Stimulated activated CD4-positive, alpha-beta T cell treated with anti-CD3 and anti-CD28 coated beads, Interleukin-1b, Interleukin-23, amount 100 ng/mL, for 1 hour (primary cell): ENCODE measurements at regions not wholly inside any gene's neighbourhood (a gene's known extent, or its start where the extent isn't known, plus 50 kb on each side); places are given as distances from the start of the nearest gene placed in this dataset.
"Not testable (repeated sequence)": the region's sequence is repeated elsewhere in the genome, so short reads cannot be mapped to it uniquely, and the experiment has no call there.

Experiments
- DNase-seq, 2 donors: peaks; one replicate each; pipeline ENCODE4 v3.0.0-alpha.2; 2020; ENCODE audit warnings: low read depth in 2 of 2

DNA sequence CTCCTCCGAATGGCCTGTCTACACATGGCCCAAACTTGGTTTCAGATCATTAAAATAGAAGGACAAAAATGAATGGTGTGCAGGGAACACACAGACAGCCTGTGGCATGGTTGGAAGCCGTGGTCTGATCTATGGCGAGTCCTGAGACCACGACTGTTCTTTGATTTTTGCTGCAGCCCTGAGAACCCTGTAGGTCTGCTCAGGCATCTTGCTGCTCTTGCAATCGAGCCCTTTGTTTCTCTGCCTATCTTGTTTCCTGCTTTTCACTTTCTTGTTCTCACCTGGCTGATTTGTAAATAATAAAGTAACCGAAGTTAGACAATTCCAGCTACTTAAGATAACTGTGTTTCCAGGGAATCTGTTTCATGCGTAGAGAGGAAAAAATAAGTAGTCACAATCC is 54.1 kb upstream of the NBPF9 start:
- not testable (repeated sequence) for DNase-seq

DNA sequence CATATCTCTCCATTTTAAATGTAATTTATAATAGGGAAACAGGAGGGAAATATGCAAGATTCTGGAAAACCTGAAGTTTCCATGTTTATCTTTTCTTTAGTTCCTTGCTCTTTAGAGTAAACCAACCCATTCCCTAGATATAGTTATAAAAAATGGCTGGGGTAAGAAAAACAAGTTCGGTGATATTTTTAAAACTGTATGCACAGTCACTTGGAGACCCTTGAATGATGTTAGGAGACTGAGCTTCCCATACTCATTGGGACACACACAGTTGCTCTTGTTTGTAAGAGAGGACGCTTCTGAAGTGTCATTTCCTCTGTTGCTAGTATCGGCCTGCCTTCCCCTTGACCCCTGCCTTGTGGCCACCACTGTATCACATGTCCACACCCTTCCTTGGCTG is 55.0 kb upstream of the NBPF9 start:
- DNase-seq = not testable (repeated sequence)

DNA sequence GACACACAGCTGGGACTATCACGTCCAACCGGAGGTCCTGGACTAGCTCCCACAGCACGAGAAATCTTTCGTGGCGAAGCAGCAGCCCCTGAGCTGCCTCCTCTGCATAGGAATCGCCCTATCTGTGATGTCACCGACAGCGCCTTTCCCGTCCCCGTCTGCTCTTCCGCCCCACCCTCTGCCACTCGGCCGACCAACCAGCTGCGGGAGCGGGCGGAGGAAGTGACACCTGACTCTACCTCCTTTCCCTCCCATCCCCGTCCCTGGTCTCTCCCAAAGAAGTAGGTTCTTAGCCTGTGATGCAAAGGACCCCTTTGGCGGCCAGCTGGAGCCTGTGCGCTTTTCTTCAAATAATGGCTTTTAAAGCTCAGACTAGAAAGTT is 59.7 kb upstream of the NBPF9 start:
- not testable (repeated sequence) for DNase-seq

DNA sequence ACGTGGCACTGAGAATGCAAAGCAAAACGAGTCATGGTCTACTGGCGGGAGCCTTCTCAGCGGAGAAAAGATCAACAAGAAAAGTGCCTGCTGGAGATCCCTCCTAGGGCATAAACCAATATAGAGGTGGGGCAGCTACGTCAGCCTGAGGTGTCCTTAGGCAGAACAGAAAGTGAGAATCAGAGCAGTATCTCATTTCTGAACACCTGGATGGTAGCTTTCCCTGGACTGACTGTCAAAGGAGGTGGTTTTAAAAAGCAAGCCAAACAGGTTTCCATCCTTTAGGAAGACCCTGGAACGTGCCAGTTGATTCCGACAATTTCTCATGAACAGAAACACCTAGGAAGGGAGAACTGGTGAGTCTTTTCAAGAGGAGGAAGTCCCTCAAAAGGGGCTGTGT is 71.4 kb upstream of the NBPF9 start:
- not testable (repeated sequence) for DNase-seq

DNA sequence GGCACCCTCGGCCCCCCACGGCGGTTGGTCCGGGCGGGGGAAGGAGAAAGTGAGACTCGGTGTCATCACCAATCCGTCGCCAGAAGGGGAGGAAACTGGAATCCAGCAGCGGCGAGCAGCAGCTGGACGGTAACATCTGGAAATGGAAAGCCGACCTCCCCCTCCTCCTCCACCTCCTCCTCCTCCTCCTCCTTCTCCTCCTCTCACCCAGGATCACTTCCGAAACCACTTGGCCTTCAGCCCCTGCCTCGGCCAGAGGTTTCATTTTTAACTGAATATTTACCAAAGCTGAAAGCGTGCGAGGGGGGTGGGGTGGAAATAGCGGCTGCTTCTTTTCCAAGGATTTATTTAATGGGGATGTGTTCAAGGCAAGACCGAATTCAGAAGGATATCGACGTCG is 72.5 kb upstream of the NBPF9 start:
- not testable (repeated sequence) for DNase-seq

DNA sequence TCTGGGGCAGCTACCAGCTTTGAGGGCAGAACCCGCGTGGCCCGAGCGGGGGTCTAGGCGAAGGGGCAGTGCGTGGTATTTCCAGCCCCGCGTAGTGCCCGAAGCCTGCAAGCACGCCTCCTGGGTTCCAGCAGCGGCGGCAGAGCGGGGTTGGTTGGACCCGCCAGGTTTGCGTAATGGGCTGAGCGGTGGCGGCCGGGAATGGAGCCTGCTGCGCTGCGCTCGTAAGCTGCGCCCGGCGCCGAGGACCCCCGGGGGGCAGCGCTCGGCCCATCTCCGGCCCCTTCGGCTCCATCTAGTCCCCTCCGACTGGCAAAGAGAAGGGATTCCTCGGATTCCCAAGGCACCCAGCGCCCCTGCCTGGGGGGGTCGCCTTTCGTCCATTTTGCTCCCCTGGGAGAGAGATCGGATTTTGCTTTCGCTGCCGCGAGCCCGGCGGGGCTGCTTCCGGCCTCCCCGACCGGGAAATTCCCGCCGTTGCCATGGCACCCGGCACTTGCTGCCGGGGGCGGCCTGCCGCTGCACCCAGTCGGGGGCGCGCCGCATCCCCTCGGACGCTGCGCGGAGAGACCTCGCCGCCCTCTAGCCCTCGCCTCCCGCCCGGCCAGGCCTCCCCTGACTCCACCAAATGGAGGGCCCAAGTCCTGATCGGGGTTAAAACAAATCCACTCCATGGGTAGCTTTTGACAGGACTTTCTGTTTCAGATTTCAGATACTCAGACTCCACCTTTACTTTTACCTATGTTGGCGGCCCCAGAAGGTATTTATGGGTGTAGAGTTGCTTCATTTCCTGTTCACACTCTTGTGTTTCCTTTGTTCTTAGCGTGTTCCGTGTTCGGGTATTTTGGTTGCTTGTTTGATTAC is 73.3 kb upstream of the NBPF9 start:
- peak; percentile 15 to 42 for DNase-seq

DNA sequence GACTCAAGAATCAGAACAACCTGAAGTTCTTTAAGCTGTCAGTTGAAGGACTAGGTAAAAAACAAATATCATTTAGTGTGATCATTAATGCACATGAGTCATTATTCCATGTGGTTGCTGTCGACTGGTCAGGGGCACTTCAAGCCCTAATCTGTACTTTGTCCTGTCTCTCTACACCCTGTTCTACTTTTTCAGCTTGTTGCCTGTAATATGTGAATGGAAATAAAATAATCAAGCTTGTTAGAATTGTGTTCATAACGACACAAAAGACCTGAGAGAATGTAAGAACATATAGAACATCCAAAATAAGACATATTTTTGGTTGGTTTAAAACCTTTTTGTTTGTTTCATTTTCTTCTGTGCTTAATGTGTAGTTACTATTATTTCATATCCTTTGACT is 87.4 kb upstream of the NBPF9 start:
- not testable (repeated sequence) for DNase-seq

DNA sequence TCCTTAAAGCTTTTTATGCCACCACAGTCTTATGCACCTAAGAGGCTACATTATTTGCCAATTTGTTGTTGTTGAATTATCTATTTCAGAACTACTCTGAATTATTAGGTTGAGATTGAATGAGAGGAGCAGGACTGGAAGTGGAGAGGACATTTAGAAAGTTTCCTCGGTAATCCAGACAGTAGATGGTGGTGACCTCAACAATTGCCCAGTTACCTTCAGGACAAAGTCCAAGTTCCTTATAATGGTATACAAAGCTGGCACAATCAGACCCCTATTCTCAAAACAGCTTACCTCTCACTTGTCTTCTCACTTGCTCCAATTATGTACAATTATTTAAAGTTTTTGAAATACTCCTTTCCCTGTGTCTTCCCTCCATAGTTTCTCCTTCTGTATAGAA is 93.3 kb upstream of the NBPF9 start:
- DNase-seq = not testable (repeated sequence)

DNA sequence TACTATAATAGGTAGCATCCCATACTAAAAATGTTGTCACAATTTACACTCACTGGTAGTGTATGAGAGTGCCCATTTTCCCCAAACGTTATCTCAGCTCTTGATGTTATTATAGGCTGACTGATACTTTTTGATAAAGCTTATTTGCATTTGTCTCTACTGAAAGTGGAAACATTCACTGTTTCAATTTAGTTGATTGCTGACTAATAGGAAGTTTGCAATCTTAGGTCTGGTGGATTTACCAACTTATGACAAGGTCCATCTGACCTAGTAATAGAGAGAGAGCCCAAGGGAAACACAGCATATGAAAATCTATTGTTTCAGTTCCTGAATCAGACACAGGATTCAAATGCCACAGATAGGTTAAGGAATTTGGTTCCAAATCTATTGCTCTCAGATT is 97.2 kb upstream of the NBPF9 start:
- not testable (repeated sequence) for DNase-seq

DNA sequence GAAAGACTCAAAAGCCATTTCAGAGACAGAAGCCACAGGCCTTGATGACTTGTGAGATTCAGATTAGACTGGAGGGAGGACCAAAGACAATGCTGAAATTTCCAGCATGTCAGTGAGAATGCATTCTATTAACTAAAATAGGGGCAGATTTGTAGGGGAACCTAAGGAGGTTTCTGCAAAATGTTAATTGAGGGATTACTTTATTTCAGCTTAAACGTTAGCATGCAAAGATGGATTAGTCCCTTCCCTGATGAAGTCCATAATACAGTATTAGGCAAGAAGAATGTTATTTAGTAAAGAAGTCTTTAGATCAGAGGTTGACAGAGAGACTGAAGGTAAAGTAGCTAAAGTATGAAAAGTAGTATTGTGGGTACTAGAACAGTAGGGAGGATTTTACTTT is 98.9 kb upstream of the NBPF9 start:
- not testable (repeated sequence) for DNase-seq

DNA sequence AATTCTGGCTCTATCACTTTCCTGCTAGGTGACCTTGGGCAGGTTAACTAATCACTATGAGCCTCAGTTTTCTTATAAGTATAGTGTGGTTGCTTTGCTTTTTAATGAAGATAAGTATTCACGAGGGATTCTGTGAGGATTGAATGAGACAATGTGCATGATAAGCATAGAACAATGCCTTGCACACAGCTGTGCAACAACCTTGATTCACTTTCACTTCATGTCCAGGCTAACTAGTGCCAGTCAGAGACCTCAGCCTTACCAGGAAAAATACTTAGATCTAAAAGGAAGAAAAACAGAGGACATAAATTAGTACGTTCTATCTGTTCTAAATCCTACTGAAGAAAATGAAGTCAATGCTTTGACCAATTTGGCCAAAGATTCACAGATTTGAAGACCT is 101.0 kb upstream of the NBPF9 start:
- not testable (repeated sequence) for DNase-seq

DNA sequence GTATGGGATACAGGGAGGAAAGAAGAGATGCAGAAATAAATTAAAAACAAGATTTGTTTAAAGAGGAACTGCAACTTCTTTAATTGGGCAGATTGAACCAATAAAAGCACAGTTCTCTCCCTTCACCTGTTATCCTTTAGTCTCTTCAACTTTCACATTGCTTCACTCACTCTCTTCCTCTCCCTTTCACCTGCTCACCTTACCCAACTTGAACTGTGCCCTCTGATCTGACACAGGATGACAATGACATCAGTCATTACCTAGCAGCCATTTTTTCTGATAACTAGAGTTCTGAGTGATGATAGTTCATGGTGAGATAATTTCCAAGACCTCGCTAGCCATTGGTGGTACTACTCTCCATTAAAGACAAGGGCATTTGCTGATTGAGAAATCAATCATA is 105.5 kb upstream of the NBPF9 start:
- DNase-seq = not testable (repeated sequence)

DNA sequence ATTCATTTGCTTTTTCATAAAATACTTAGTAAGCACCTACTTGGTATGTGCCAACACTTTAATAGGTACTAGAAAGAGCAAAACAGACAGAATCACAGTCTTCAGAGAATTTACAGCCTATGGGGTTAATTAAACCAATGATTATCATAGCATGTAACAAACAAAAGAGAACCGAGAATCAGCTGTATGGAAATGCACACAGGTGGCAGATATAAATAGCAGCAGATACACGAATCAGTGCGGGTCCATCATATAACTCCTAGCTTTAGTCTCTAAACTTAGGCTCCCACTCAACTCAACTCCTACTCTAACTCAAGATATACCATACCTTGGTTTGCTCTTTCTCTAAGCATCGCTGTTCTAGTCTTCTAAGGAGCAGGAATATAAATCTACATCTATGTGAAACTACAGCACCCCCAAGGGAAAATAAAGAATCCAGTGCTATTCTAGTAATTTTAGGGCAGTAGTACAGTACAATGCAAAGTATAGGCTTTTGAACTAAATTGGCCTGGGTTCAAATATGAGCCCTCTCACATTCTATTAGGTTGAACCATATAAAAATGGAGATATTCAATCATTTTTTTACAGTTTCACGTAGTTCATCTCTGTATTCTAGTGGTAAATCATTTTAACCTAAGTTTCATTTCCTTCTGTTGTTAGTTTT is 108.5 kb upstream of the NBPF9 start:
- not testable (repeated sequence) for DNase-seq

DNA sequence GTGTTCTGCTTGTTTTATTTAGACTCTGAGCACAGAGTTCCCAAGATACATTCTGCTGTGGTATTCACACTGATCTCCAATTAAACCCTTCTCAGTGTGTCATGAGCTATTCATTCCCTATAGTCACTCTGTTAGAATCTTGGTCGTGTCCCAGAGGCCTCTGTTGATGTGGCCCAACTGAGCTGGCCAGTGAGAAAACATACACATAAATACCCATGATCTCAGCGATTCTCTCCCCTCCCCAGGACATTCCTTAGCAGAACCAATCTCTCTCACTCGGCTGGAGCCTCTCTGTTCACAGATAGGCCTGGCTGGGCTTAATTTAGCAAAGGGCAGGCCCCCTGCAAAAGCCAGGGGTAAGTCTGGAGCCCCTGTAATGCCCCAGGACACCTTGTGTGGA is 109.6 kb upstream of the NBPF9 start:
- DNase-seq = not testable (repeated sequence)

DNA sequence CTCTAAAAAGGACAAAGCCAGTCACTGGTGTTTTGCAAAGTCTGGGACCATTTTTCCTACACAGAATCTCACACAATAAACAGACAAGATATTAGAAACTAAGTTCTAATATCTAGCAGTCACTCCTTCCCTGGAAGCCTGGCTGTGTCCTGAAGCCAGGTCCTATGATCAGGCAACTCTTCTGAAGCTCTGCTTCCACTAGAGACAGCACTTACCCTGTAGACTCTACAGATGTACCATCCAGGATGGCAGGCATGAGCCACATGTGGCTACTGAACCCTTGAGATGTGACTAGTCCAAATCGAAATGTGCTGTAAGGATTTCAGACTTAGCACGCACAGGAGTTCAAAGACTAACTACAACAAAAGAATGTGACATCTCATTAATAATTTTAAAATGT is 110.3 kb upstream of the NBPF9 start:
- DNase-seq = not testable (repeated sequence)

DNA sequence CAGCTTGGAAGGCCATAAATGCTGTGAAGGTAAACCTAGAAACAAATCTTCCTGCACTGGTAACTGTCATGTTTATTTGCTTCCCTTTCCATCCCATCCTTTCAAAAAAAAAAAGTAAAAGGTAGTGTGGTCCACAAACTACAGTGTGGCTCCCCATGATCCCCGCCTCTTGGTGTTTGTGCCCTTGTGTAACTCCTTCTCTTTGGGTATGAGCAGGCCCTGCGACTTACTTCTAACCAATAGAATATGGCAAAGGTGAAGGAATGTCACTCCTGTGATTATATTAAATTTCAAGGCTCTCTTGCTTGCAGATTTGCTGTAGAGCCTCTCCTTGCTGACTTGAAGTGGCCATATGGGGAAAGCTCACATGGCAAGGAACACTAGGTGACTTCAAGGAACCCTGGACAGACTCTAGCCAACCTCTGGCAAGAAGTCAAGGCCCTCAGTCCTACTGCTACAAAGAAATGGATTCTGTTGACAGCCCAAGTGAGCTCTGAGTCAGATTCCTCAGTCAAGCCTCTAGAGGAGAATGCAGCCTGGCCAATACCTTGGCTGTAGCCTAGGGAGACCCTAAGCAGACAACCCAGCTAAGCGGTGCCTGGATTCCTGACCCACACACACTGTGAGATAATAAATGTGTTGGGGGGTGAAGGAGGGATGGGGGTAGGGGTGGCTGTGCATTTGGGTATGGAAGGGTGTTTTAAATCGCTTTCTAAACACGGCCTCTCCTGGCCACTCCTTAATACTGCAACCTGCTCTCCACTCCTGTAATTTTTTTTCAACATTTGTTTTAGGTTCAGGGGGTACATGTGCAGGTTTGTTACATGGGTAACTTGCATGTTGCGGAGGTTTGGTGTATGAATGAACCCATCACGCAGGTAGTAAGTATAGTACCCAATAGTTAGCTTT is 115.0 kb upstream of the NBPF9 start:
- not testable (repeated sequence) for DNase-seq

DNA sequence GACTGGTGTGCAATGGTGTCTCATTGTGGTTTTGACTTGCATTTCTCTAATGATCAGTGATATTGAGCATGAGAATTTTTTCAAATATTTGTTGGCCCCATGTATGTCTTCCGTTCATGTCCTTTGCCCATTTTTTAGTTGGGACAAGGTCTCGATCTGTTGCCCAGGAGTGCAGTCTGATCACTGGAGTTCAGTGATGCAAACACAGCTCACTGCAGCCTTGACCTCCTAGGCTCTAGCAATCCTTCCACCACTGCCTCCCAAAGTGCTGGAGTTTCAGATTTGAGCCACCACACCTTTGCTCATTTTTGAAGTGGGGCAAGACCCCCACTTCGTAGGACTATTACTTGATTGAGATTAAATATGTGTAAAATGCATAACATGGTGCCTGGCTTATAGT is 116.2 kb upstream of the NBPF9 start:
- DNase-seq = not testable (repeated sequence)

DNA sequence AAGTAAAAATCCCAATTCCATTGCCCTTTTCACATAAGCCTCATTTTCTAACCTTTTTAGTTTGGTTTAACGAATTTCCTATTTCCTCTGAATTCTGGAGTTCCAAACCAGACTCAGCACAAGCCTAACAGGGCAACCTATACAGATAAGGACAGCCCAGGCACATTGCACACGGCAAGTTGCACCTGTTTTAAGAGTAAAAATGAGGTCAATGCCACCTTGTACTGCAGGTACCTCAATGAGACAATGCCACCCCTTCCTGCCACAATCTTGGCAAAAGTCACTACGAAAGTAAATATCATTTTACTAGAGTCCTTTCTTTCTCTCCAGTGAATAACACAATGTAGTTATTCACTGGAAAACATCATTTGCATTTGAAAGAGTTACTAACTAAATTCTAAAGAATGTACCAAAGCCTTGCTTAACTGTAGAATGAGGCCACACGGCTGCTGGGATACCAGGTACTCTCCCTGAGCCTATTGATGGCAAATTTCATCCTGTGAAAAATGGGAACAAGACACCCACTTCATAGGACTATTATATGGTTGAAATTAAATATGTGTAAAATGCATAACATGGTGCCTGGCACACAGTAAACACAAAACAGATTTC is 117.2 kb upstream of the NBPF9 start:
- DNase-seq = not testable (repeated sequence)

DNA sequence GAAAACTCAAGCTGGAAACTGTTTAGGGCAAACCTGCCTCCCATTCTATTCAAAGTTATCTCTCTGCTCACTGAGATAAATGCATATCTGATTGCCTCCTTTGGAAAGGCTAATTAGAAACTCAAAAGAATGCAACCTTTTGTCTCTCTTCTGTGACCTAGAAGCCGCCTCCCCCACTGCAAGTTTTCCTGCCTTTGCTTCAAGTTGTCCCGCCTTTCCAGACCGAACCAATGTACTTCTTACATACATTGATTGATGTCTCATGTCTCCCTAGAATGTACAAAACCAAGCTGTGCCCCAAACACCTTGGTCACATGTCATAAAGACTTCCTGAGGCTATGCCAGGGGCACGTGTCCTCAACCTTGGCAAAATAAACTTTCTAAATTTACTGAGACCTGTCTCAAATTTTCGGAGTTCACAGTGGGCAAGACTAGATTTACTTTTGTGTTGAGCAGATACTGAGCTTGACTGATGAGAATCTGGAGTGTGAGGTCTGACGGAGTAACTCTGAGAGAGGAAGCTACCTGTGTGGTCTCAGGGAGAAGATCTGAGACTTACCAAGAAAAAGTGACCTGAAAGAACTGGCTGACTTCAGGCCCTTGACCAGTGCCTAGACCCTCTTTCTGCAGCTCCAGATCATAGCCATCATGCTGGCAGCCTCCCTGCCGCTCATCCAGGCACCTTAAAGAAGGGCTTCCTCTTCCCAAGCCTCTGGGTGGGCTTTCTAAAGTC is 124.7 kb upstream of the NBPF9 start:
- not testable (repeated sequence) for DNase-seq

DNA sequence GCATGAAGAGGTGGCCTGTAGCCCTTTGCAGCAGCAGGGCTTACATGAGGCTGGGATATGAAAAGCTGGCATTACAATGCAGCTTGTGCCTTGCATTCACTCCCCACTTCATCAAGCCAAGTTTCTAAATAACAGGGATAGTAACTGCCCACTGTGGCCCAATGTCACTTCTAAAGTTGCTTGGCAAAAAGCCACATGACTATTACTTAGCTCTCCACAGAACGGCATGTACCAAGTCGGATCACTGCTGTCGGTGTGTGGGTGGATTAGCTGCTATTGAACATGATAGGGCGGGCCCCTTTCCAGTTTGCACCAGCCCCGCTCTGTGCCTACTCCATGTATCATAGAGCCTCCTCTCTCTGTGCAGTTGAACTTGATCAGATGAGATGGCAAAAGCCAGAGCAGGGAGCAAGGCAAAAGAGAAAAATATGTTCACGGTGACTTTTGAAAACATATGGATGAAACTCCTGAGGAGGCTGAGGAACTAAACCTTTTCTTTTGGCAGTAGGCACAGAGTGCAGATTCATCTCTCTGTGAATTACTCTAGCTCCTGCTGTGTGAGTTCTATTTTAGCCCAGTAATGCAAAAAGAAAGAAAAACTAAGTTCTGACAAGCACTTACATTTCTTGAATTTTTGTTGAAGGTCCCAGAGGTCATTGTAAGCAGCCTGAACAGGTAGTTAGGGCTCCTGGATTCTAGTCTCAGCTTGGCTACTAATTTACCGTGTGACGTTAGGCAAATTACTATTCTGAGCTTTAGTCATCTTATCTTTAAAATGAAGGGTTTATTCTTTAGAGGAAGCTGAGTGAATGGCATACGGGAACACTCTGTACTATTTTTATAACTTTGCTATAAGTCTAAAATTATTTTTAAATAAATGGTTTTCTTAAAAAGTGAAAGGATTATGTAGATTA is 125.6 kb upstream of the NBPF9 start:
- DNase-seq = not testable (repeated sequence)
